ENCODE measurements at regions not wholly inside any gene's neighbourhood (a gene's known extent, or its start where the extent isn't known, plus 50 kb on each side); places are given as distances from the start of the nearest gene placed in this dataset.

DNA sequence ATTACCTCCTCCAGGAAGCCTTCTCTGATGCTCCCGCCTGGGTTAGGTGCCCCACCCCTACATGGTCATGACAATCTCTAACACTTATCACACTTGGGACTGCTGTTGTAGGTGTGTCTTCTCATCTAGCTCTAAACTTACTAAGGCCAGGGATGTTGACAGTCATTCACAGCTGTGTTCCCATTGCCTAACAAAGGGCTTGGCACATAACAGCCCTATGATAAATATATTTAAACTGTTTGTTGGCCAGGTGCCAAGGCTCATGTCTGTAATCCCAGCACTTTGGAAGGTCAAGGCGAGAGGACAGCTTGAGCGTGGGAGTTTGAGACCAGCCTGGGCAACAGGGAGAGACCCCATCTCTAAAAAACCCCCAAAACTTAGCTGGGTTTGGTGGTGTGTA is 98.8 kb upstream of the RGS6 start:
- H3K27ac Mint-ChIP-seq, result no peak overlapping the region
- peaks cover 31% of the 10 kb centered on the region for H3K9me3 Mint-ChIP-seq

GRCh38 chr14:71834284-71835204 is 97.7 kb upstream of the RGS6 start:
- no peak for DNase-seq
- H3K4me3 Mint-ChIP-seq, result no peak overlapping the region
- no peaks in the 10 kb centered on the region for H3K4me1 Mint-ChIP-seq
- TF ChIP-seq CTCF (IDR thresholded peaks at IDR 0.05), result no peak
- peaks cover 31% of the 10 kb centered on the region for H3K9me3 Mint-ChIP-seq
- H3K27me3 Mint-ChIP-seq (ENCODE audit: low read depth, poor library complexity), result peaks cover 4% of the 10 kb centered on the region
- H3K36me3 Mint-ChIP-seq (ENCODE audit: low read depth), result no peaks in the 10 kb centered on the region
- no peak overlapping the region for H3K27ac Mint-ChIP-seq

More for the DNA sequence above, 98.8 kb upstream of the RGS6 start:
- no peak overlapping the region for H3K4me3 Mint-ChIP-seq
- peaks cover 4% of the 10 kb centered on the region for H3K27me3 Mint-ChIP-seq (ENCODE audit: low read depth, poor library complexity)
- DNase-seq, result no peak
- no peak for TF ChIP-seq CTCF (IDR thresholded peaks at IDR 0.05)
- H3K36me3 Mint-ChIP-seq (ENCODE audit: low read depth), result no peaks in the 10 kb centered on the region
- H3K4me1 Mint-ChIP-seq, result no peaks in the 10 kb centered on the region

GRCh38 chr14:71852181-71852580 is 80.0 kb upstream of the RGS6 start:
- Mint-ChIP-seq H3K36me3 (ENCODE audit: low read depth) (peaks cover 20% of the 10 kb centered on the region), H3K27ac (no peak overlapping the region), H3K4me3 (no peak overlapping the region), H3K27me3 (ENCODE audit: low read depth, poor library complexity) (peaks cover 4% of the 10 kb centered on the region), H3K9me3 (peaks cover 36% of the 10 kb centered on the region), H3K4me1 (peaks cover 5% of the 10 kb centered on the region)
- no peak for DNase-seq
- TF ChIP-seq CTCF (IDR thresholded peaks at IDR 0.05), result no peak

- Mint-ChIP-seq H3K36me3 (ENCODE audit: low read depth) (peaks cover 8% of the 10 kb centered on the region), H3K27me3 (ENCODE audit: low read depth, poor library complexity) (no peaks in the 10 kb centered on the region), H3K27ac (no peak overlapping the region), H3K4me1 (no peaks in the 10 kb centered on the region), H3K9me3 (peaks cover 50% of the 10 kb centered on the region), H3K4me3 (no peak overlapping the region)
- peak; percentile 69 for TF ChIP-seq CTCF (IDR thresholded peaks at IDR 0.05)
- peak; percentile 81 for DNase-seq
Measured at GRCh38 chr14:71855399-71856036, 76.7 kb upstream of the RGS6 start.

- peaks cover 57% of the 10 kb centered on the region for H3K9me3 Mint-ChIP-seq
- no peak for TF ChIP-seq CTCF (IDR thresholded peaks at IDR 0.05)
- H3K4me3 Mint-ChIP-seq, result no peak overlapping the region
- H3K36me3 Mint-ChIP-seq (ENCODE audit: low read depth), result peaks cover 8% of the 10 kb centered on the region
- no peak overlapping the region for H3K27ac Mint-ChIP-seq
- H3K4me1 Mint-ChIP-seq, result no peaks in the 10 kb centered on the region
- no peaks in the 10 kb centered on the region for H3K27me3 Mint-ChIP-seq (ENCODE audit: low read depth, poor library complexity)
- DNase-seq, result no peak
Measured at GRCh38 chr14:71856199-71856919, 75.9 kb upstream of the RGS6 start.
